Activated CD8-positive, alpha-beta T cell treated with anti-CD3 and anti-CD28 coated beads for 36 hours (primary cell): ENCODE measurements at regions not wholly inside any gene's neighbourhood (a gene's known extent, or its start where the extent isn't known, plus 50 kb on each side); places are given as distances from the start of the nearest gene placed in this dataset.

Source experiments
- ATAC-seq: fragments of 200-7000 bp; cut with Tn5 transposase; one replicate; pipeline ENCODE4 v1.10.0; 2021; ENCODE audit warnings: mild to moderate bottlenecking, moderate library complexity
- CTCF ChIA-PET: fragments of 350-600 bp; sonication (Branson Sonifier 250); formaldehyde crosslinking; loops from one replicate; lab custom pipeline; 2021; ENCODE audit warnings: antibody characterized with exemption; lab: Charles Lee
- POLR2A ChIA-PET: fragments of 350-600 bp; sonication (Branson Sonifier 250); formaldehyde crosslinking; loops from one replicate; lab custom pipeline; 2021; ENCODE audit warnings: antibody characterized with exemption; lab: Charles Lee
- DNase-seq: peaks from one replicate; pipeline ENCODE4 v3.0.0-alpha.2; 2020
- H3K27ac Mint-ChIP-seq: one replicate; pipeline ENCODE4 v1.8.0; 2021; ENCODE audit warnings: mild to moderate bottlenecking, mixed read lengths
- H3K27me3 Mint-ChIP-seq: one replicate; pipeline ENCODE4 v1.8.0; 2021; ENCODE audit warnings: mixed read lengths
- H3K36me3 Mint-ChIP-seq: one replicate; pipeline ENCODE4 v1.8.0; 2021; ENCODE audit warnings: low read depth, mixed read lengths
- H3K4me1 Mint-ChIP-seq: one replicate; pipeline ENCODE4 v1.8.0; 2021; ENCODE audit warnings: low read depth, mixed read lengths
- H3K4me3 Mint-ChIP-seq: one replicate; pipeline ENCODE4 v1.8.0; 2021; ENCODE audit warnings: mild to moderate bottlenecking, moderate library complexity, mixed read lengths
- H3K9me3 Mint-ChIP-seq: one replicate; pipeline ENCODE4 v1.8.0; 2021; ENCODE audit warnings: mixed read lengths
- intact Hi-C: fragments of 100-400 bp; cut with micrococcal nuclease; formaldehyde crosslinking; loops from one replicate; pipeline ENCODE4 v1.10.0; 2022
- TF ChIP-seq, protein P1 (sequence below): fragments of 200-600 bp; IDR thresholded peaks from one replicate; pipeline ENCODE4 v1.8.0; 2022; ENCODE audit warnings: antibody characterized with exemption, mild to moderate bottlenecking

DNA sequence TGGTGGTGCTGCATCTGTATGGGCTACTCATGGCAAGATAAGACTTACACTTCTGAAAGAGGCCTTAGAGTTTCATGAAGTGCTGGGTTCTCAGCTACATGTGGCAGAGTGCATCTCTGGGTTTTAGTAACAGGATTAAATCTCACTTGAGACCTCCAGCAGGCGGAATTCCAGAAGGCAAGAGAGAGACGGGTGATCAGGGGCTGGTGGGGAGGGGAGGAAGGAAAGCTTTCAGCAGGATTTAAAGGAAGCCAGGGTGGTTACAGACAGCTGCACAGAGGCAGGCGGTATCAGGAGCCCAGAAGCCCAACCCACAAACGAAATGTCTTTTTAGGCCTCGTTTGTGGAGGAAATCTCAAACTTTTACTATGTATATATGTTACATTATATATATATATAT, 56.2 kb upstream of the CD82 start:
- Mint-ChIP-seq H3K36me3 (no peaks in the 10 kb centered on the region), H3K27ac (no peak overlapping the region), H3K9me3 (peaks cover 2% of the 10 kb centered on the region), H3K27me3 (peaks cover 6% of the 10 kb centered on the region), H3K4me3 (no peak overlapping the region), H3K4me1 (no peaks in the 10 kb centered on the region)
- TF ChIP-seq, protein P1, sequence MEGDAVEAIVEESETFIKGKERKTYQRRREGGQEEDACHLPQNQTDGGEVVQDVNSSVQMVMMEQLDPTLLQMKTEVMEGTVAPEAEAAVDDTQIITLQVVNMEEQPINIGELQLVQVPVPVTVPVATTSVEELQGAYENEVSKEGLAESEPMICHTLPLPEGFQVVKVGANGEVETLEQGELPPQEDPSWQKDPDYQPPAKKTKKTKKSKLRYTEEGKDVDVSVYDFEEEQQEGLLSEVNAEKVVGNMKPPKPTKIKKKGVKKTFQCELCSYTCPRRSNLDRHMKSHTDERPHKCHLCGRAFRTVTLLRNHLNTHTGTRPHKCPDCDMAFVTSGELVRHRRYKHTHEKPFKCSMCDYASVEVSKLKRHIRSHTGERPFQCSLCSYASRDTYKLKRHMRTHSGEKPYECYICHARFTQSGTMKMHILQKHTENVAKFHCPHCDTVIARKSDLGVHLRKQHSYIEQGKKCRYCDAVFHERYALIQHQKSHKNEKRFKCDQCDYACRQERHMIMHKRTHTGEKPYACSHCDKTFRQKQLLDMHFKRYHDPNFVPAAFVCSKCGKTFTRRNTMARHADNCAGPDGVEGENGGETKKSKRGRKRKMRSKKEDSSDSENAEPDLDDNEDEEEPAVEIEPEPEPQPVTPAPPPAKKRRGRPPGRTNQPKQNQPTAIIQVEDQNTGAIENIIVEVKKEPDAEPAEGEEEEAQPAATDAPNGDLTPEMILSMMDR: no peak
- no peak for DNase-seq
- ChIA-PET CTCF (interaction anchor here (1.4 kb wide), 1 partner anchor 31 kb away, joined by 3 read pairs; no protein-coding TSS in a partner anchor), POLR2A (no interaction called here)
- intact Hi-C loops: no loop called here
- no peak for ATAC-seq

DNA sequence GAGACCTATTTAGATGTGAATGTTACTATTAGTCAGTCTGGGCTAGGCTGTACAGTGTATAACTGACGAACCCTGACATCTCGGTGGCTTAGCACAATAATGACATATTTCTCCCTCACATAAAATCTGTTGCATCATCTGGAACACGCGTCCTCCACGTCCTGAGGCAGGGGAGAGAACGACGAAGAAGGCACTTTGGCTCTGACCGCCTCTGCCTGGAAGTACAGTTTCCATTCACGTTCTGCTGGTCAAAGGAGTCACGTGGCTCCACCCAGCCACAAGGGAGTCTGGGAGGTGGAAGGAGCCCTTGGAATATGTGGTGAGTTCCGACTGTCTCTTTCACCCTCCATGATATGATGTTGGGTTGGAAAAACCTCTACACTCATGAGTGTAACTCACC, 55.1 kb upstream of the CD82 start:
- ChIA-PET CTCF (interaction anchor here (1.4 kb wide), 1 partner anchor 30 kb away, joined by 3 read pairs; no protein-coding TSS in a partner anchor), POLR2A (no interaction called here)
- Mint-ChIP-seq H3K9me3 (peaks cover 2% of the 10 kb centered on the region), H3K27me3 (peaks cover 6% of the 10 kb centered on the region), H3K27ac (no peak overlapping the region), H3K4me1 (no peaks in the 10 kb centered on the region), H3K36me3 (no peaks in the 10 kb centered on the region), H3K4me3 (no peak overlapping the region)
- TF ChIP-seq, protein P1: no peak
- DNase-seq (no peak), ATAC-seq (no peak)
- intact Hi-C loops: no loop called here

DNA sequence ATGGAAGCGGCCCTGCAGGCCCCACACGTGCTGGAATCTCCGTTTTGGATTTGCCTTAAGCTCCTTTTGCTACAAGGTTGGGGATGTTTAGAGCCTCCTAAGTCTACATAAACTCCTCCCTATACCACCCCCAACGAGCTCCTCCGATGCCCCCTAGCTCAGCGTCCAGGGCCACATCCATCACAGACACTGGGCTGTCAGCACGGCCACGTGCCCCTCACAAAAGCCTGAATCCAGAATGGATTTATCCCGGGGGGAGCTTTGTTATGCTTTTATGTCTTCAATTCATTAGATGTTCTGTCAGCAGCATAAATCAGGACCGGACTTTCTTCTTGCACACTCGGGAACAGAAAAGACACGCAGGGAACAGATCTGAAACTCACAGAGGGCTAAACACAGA, 52.6 kb upstream of the CD82 start:
- H3K36me3 Mint-ChIP-seq: no peaks in the 10 kb centered on the region
- no peak overlapping the region for H3K4me3 Mint-ChIP-seq
- no peak overlapping the region for H3K27ac Mint-ChIP-seq
- intact Hi-C loops: no loop called here
- TF ChIP-seq, protein P1: no peak
- DNase-seq (no peak), ATAC-seq (no peak)
- H3K9me3 Mint-ChIP-seq: no peaks in the 10 kb centered on the region
- no peaks in the 10 kb centered on the region for H3K4me1 Mint-ChIP-seq
- CTCF ChIA-PET: interaction anchor here (0.7 to 1.9 kb wide), 3 partner anchors 11 to 104 kb away, joined by 3 to 6 read pairs (median 4); no protein-coding TSS in a partner anchor
- peaks cover 3% of the 10 kb centered on the region for H3K27me3 Mint-ChIP-seq
- POLR2A ChIA-PET: interaction anchor here (1.6 kb wide), 1 partner anchor 11 kb away, joined by 3 read pairs; no protein-coding TSS in a partner anchor

DNA sequence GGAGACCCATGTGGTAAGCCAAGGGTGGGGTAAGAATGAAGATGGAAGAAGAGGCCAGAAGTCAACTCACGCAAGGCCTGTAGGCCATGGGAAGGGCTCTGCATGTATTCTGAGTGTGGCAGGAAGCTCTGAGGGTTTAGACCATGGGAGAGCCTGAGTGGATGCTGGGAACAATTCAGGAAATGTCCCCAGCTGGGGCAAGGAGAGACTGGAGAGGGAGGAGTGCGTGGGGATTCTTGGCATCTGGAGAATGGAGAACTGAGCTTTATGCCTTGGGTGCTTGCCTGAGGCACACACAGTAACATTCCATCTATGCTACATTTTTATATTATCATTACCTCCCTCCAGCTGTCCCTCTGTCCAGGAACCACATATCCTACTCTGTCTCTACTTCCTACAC, 50.4 kb upstream of the CD82 start:
- no peaks in the 10 kb centered on the region for H3K9me3 Mint-ChIP-seq
- ChIA-PET CTCF (no interaction called here), POLR2A (no interaction called here)
- H3K36me3 Mint-ChIP-seq: no peaks in the 10 kb centered on the region
- DNase-seq (no peak), ATAC-seq (no peak)
- TF ChIP-seq, protein P1: no peak
- no peak overlapping the region for H3K27ac Mint-ChIP-seq
- no peaks in the 10 kb centered on the region for H3K4me1 Mint-ChIP-seq
- H3K4me3 Mint-ChIP-seq: no peak overlapping the region
- intact Hi-C loops: no loop called here
- H3K27me3 Mint-ChIP-seq: peaks cover 13% of the 10 kb centered on the region
